ENCODE measurements at regions not wholly inside any gene's neighbourhood (a gene's known extent, or its start where the extent isn't known, plus 50 kb on each side); places are given as distances from the start of the nearest gene placed in this dataset.

DNA sequence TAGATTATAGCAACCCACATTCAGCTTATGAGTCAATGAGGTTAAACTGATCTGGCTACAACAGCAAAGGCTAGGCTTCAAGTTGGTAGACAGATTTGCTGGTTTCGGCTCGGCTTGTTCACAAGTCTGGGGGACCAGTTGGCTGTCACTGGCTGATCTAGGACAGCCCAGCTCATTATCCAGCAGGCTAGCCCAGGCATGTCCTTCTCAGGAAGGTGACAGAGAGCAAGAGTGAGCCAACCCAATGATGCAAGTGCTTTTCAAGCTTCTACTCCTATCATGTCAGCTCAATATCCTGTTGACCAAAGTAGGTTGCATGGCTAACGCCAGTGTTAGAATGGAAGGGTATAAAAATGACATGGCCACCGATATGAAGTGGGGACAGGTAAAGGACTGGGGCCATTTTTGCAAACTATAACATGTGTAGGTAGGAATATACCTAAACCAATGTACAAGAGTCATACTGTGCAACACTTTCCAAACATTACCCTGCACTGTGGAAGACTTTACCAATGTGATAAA is 220.9 kb upstream of the SOX21 start:
- no peaks in the 10 kb centered on the region for H3K9me3 Mint-ChIP-seq
- H3K36me3 Mint-ChIP-seq (ENCODE audit: low read depth) = no peaks in the 10 kb centered on the region
- H3K27ac Mint-ChIP-seq = no peak overlapping the region
- no peak for DNase-seq
- H3K4me1 Mint-ChIP-seq (ENCODE audit: low read depth) = no peaks in the 10 kb centered on the region
- no peak overlapping the region for H3K4me3 Mint-ChIP-seq
- peaks cover 3% of the 10 kb centered on the region for H3K27me3 Mint-ChIP-seq

GRCh38 chr13:94928127-94928775 is 215.9 kb upstream of the SOX21 start:
- H3K9me3 Mint-ChIP-seq = no peaks in the 10 kb centered on the region
- H3K27me3 Mint-ChIP-seq = peaks cover 3% of the 10 kb centered on the region
- no peak overlapping the region for H3K4me3 Mint-ChIP-seq
- no peak overlapping the region for H3K27ac Mint-ChIP-seq
- no peaks in the 10 kb centered on the region for H3K36me3 Mint-ChIP-seq (ENCODE audit: low read depth)
- no peak for DNase-seq
- no peaks in the 10 kb centered on the region for H3K4me1 Mint-ChIP-seq (ENCODE audit: low read depth)

DNA sequence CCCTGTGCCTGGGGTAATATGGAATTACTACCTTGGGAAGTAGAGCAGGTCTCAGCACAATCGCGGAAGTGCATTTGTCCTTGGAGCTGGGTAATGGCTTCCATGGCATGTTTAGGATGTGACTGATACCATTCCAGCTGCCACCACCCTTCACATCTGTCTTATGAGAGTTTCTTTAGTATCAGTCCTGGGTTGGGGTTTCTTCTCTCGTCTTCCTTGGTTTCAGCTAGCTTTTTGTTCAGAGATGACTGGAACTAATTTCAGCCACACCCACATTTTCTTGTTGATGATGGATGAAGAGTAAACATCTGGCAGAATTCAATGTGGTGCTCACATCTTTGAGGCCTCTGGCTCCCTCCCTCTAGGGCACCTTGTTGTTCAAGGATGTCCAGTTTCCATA is 212.9 kb upstream of the SOX21 start:
- H3K4me3 Mint-ChIP-seq = no peak overlapping the region
- no peaks in the 10 kb centered on the region for H3K9me3 Mint-ChIP-seq
- no peak overlapping the region for H3K27ac Mint-ChIP-seq
- DNase-seq = no peak
- no peaks in the 10 kb centered on the region for H3K4me1 Mint-ChIP-seq (ENCODE audit: low read depth)
- no peaks in the 10 kb centered on the region for H3K36me3 Mint-ChIP-seq (ENCODE audit: low read depth)
- H3K27me3 Mint-ChIP-seq = peaks cover 7% of the 10 kb centered on the region

DNA sequence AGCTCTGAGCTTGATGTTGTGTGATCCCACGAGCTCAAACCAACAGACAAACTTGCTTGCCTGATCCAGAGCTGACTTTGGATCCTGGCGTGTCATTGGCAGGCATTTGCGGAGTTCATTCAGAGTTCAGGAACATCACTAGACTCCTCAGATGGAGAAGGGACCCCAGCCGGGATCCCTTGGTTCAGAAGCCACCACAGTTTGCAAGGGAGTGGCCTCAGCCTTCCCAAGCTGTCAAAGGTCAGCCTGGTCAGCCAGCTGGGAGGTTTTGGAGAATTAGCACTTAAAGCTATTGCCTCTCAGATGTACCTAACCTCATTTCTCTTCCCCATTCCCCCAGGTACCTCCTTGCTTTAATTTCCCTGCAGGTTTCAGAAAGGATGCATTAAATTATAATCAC is 208.8 kb upstream of the SOX21 start:
- no peaks in the 10 kb centered on the region for H3K36me3 Mint-ChIP-seq (ENCODE audit: low read depth)
- no peak overlapping the region for H3K27ac Mint-ChIP-seq
- peaks cover 4% of the 10 kb centered on the region for H3K27me3 Mint-ChIP-seq
- H3K9me3 Mint-ChIP-seq = no peaks in the 10 kb centered on the region
- H3K4me1 Mint-ChIP-seq (ENCODE audit: low read depth) = no peaks in the 10 kb centered on the region
- DNase-seq = no peak
- no peak overlapping the region for H3K4me3 Mint-ChIP-seq

GRCh38 chr13:94920578-94920977 is 208.2 kb upstream of the SOX21 start:
- H3K4me1 Mint-ChIP-seq (ENCODE audit: low read depth) = no peaks in the 10 kb centered on the region
- peaks cover 4% of the 10 kb centered on the region for H3K27me3 Mint-ChIP-seq
- no peak overlapping the region for H3K27ac Mint-ChIP-seq
- H3K9me3 Mint-ChIP-seq = no peaks in the 10 kb centered on the region
- DNase-seq = no peak
- no peaks in the 10 kb centered on the region for H3K36me3 Mint-ChIP-seq (ENCODE audit: low read depth)
- no peak overlapping the region for H3K4me3 Mint-ChIP-seq

DNA sequence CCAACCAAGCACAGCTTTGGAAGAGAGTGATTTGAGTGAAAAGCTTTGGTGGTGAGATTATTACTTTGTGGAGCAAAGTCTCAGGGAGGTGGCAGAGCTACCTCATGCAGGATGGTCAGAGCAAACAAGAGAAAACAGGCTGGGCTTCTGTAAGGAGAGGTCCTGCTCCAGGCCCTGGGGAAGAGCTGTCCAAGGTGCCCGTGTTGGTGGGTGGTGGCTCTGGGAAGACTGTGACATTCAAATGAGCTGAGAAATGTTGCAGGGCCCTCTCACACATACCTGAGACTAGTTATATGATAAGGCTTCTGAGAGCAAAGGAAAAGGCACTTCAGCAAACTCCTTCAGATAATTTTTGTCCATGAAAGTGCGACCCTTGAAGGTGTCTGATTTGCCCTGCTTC is 205.5 kb upstream of the SOX21 start:
- H3K27ac Mint-ChIP-seq = no peak overlapping the region
- DNase-seq = no peak
- no peak overlapping the region for H3K4me3 Mint-ChIP-seq
- peaks cover 14% of the 10 kb centered on the region for H3K27me3 Mint-ChIP-seq
- H3K4me1 Mint-ChIP-seq (ENCODE audit: low read depth) = no peaks in the 10 kb centered on the region
- no peaks in the 10 kb centered on the region for H3K9me3 Mint-ChIP-seq
- H3K36me3 Mint-ChIP-seq (ENCODE audit: low read depth) = no peaks in the 10 kb centered on the region

GRCh38 chr13:94914895-94915294 is 202.6 kb upstream of the SOX21 start:
- DNase-seq = no peak
- Mint-ChIP-seq H3K27me3 (peaks cover 37% of the 10 kb centered on the region), H3K36me3 (ENCODE audit: low read depth) (no peaks in the 10 kb centered on the region), H3K27ac (no peak overlapping the region), H3K4me3 (no peak overlapping the region), H3K9me3 (no peaks in the 10 kb centered on the region), H3K4me1 (ENCODE audit: low read depth) (no peaks in the 10 kb centered on the region)

- Mint-ChIP-seq H3K27ac (no peak overlapping the region), H3K9me3 (no peaks in the 10 kb centered on the region), H3K4me3 (no peak overlapping the region), H3K4me1 (ENCODE audit: low read depth) (no peaks in the 10 kb centered on the region), H3K27me3 (peaks cover 29% of the 10 kb centered on the region), H3K36me3 (ENCODE audit: low read depth) (no peaks in the 10 kb centered on the region)
- DNase-seq = no peak
Measured at GRCh38 chr13:94906605-94907004, 194.3 kb upstream of the SOX21 start.

- Mint-ChIP-seq H3K27me3 (peaks cover 5% of the 10 kb centered on the region), H3K4me3 (no peak overlapping the region), H3K36me3 (ENCODE audit: low read depth) (no peaks in the 10 kb centered on the region), H3K4me1 (ENCODE audit: low read depth) (no peaks in the 10 kb centered on the region), H3K27ac (no peak overlapping the region), H3K9me3 (no peaks in the 10 kb centered on the region)
- no peak for DNase-seq
Measured at GRCh38 chr13:94902722-94903407, 190.5 kb upstream of the SOX21 start.

- Mint-ChIP-seq H3K9me3 (no peaks in the 10 kb centered on the region), H3K36me3 (ENCODE audit: low read depth) (no peaks in the 10 kb centered on the region), H3K27me3 (no peaks in the 10 kb centered on the region)
Measured at GRCh38 chr13:94901070-94901469, 188.7 kb upstream of the SOX21 start.

GRCh38 chr13:94896719-94897317 is 184.5 kb upstream of the SOX21 start:
- H3K4me3 Mint-ChIP-seq = no peak overlapping the region

More at GRCh38 chr13:94901070-94901469, 188.7 kb upstream of the SOX21 start:
- no peak overlapping the region for H3K4me3 Mint-ChIP-seq
- H3K27ac Mint-ChIP-seq = no peak overlapping the region
- no peak for DNase-seq
- no peaks in the 10 kb centered on the region for H3K4me1 Mint-ChIP-seq (ENCODE audit: low read depth)

DNA sequence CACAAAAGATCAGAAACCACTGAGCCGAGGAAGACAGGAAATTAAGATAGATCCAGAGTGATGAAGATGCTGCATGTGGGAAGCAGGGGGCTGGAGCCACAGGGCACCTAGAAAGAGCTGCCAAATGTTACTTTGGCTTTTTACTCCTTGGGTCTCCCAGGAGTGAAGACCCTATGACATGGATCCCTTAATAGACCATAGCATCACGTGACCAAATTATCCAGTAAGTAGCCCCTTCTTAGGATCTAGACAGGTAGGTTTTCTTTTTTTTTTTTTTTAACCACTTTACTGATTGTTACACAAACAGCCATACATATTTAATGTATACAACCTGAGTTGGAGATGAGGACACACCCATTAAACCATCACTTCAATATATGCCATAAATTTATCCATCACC is 183.9 kb upstream of the SOX21 start:
- Mint-ChIP-seq H3K36me3 (ENCODE audit: low read depth) (no peaks in the 10 kb centered on the region), H3K9me3 (no peaks in the 10 kb centered on the region), H3K4me1 (ENCODE audit: low read depth) (no peaks in the 10 kb centered on the region), H3K27me3 (peaks cover 3% of the 10 kb centered on the region), H3K27ac (no peak overlapping the region), H3K4me3 (no peak overlapping the region)
- no peak for DNase-seq

More at GRCh38 chr13:94896719-94897317, 184.5 kb upstream of the SOX21 start:
- Mint-ChIP-seq H3K36me3 (ENCODE audit: low read depth) (no peaks in the 10 kb centered on the region), H3K27me3 (no peaks in the 10 kb centered on the region), H3K9me3 (no peaks in the 10 kb centered on the region), H3K27ac (no peak overlapping the region), H3K4me1 (ENCODE audit: low read depth) (no peaks in the 10 kb centered on the region)
- no peak for DNase-seq

DNA sequence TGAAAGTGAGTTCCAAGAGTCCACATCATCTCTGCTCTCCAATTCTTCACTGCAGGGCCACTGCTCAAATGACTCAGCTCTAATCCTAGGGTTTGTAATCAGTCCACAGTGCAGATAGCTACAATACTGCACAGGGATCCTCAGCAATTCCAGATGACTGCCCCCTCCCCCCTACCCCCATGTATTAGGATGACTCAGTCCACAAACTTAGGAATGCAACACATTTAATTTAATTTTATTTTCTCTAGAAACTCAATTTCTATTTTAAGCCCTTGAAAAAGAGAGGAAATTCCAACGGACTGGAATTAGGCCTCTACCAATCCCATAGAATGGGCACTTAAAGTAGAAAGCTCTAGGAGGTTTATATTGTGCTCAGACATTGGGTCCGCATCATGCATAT is 173.8 kb upstream of the SOX21 start:
- Mint-ChIP-seq H3K9me3 (no peaks in the 10 kb centered on the region), H3K4me1 (ENCODE audit: low read depth) (no peaks in the 10 kb centered on the region), H3K27me3 (peaks cover 4% of the 10 kb centered on the region), H3K27ac (no peak overlapping the region), H3K36me3 (ENCODE audit: low read depth) (no peaks in the 10 kb centered on the region), H3K4me3 (no peak overlapping the region)
- DNase-seq = no peak

DNA sequence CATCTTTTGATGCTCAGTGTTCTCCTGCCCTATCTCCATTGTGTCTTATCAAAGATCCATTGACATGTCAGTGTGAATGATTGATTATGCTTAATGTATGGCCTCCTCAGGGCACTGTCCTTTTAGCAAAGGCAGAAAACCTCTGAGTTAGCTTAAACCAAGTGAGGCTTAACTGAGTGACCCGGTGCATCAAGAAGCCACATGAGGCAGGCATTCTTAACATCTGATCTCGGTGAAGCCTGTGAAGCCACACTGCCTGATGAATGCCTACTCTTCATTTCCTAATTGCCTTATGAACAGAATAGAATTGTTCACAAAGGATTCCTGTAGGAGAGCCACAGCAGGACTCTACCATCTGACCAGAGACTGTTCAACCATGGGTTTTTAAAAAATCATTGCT is 168.1 kb upstream of the SOX21 start:
- H3K4me3 Mint-ChIP-seq = no peak overlapping the region
- DNase-seq = no peak
- H3K4me1 Mint-ChIP-seq (ENCODE audit: low read depth) = no peaks in the 10 kb centered on the region
- no peak overlapping the region for H3K27ac Mint-ChIP-seq
- no peaks in the 10 kb centered on the region for H3K36me3 Mint-ChIP-seq (ENCODE audit: low read depth)
- H3K27me3 Mint-ChIP-seq = no peaks in the 10 kb centered on the region
- no peaks in the 10 kb centered on the region for H3K9me3 Mint-ChIP-seq

- H3K4me3 Mint-ChIP-seq = no peak overlapping the region
- no peak overlapping the region for H3K27ac Mint-ChIP-seq
- no peaks in the 10 kb centered on the region for H3K27me3 Mint-ChIP-seq
- H3K9me3 Mint-ChIP-seq = no peaks in the 10 kb centered on the region
- no peaks in the 10 kb centered on the region for H3K36me3 Mint-ChIP-seq (ENCODE audit: low read depth)
- H3K4me1 Mint-ChIP-seq (ENCODE audit: low read depth) = no peaks in the 10 kb centered on the region
- no peak for DNase-seq
Measured at GRCh38 chr13:94878602-94879165, 166.3 kb upstream of the SOX21 start.

Measured in activated T-cell treated with anti-CD3 and anti-CD28 coated beads, Interleukin-2, amount 50 U/mL, for 24 hours (primary cell).